HEK293T (cell line): ENCODE measurements at regions not wholly inside any gene's neighbourhood (a gene's known extent, or its start where the extent isn't known, plus 50 kb on each side); places are given as distances from the start of the nearest gene placed in this dataset.

Experiments
- CTCF ChIA-PET: fragments of 350-600 bp; formaldehyde crosslinking; extraction: SDS; loops from one replicate; lab custom pipeline; 2021; ENCODE audit warnings: antibody characterized with exemption, inconsistent platforms; lab: Yijun Ruan, JAX
- POLR2A ChIA-PET: fragments of 350-600 bp; formaldehyde crosslinking; extraction: SDS; loops from one replicate; lab custom pipeline; 2020; ENCODE audit warnings: antibody characterized with exemption, inconsistent platforms; lab: Yijun Ruan, JAX
- DNase-seq: peaks from one replicate; pipeline ENCODE4 v3.0.0; 2012; ENCODE audit warnings: mixed read lengths; ENCODE audit errors: extremely low spot score
- ARNT ChIP-seq: fragments of 450-650 bp; IDR thresholded peaks from 2 replicates; pipeline ENCODE4 v1.6.1; 2017; ENCODE audit warnings: mild to moderate bottlenecking
- BHLHE40 ChIP-seq: fragments of 450-650 bp; IDR thresholded peaks from 2 replicates; pipeline ENCODE4 v1.6.1; 2016; ENCODE audit warnings: mild to moderate bottlenecking, moderate library complexity, borderline replicate concordance
- CTBP1 ChIP-seq: fragments of 450-650 bp; IDR thresholded peaks from 2 replicates; pipeline ENCODE4 v1.6.1; 2016; ENCODE audit warnings: borderline replicate concordance
- ELF4 ChIP-seq: fragments of 450-650 bp; IDR thresholded peaks from 2 replicates; pipeline ENCODE4 v1.6.1; 2017; ENCODE audit warnings: antibody characterized with exemption
- FOXA1 ChIP-seq: fragments of 450-650 bp; IDR thresholded peaks from 2 replicates; pipeline ENCODE4 v1.6.1; 2016; ENCODE audit warnings: mild to moderate bottlenecking
- FOXK2 ChIP-seq: fragments of 450-650 bp; IDR thresholded peaks from 2 replicates; pipeline ENCODE4 v1.6.1; 2016; ENCODE audit warnings: mild to moderate bottlenecking
- FOXM1 ChIP-seq: fragments of 450-650 bp; IDR thresholded peaks from 2 replicates; pipeline ENCODE4 v1.6.1; 2017; ENCODE audit warnings: mild to moderate bottlenecking, borderline replicate concordance
- HDGF ChIP-seq: fragments of 450-650 bp; IDR thresholded peaks from 2 replicates; pipeline ENCODE4 v1.6.1; 2017; ENCODE audit warnings: antibody characterized with exemption, borderline replicate concordance
- L3MBTL2 ChIP-seq: fragments of 450-650 bp; conservative IDR thresholded peaks from 2 replicates; pipeline ENCODE4 v1.6.1; 2016; ENCODE audit warnings: mild to moderate bottlenecking
- LEF1 ChIP-seq: fragments of 450-650 bp; IDR thresholded peaks from 2 replicates; pipeline ENCODE4 v1.6.1; 2017; ENCODE audit warnings: mild to moderate bottlenecking, borderline replicate concordance
- NFRKB ChIP-seq: fragments of 450-650 bp; IDR thresholded peaks from 2 replicates; pipeline ENCODE4 v1.6.1; 2016; ENCODE audit warnings: mild to moderate bottlenecking, moderate library complexity
- PKNOX1 ChIP-seq: fragments of 450-650 bp; IDR thresholded peaks from 2 replicates; pipeline ENCODE4 v1.6.1; 2016
- SP1 ChIP-seq: fragments of 450-650 bp; IDR thresholded peaks from 2 replicates; pipeline ENCODE4 v1.6.1; 2017
- SUZ12 ChIP-seq: fragments of 450-650 bp; IDR thresholded peaks from 2 replicates; pipeline ENCODE4 v1.6.1; 2016; ENCODE audit warnings: mild to moderate bottlenecking
- TARDBP ChIP-seq: fragments of 450-650 bp; IDR thresholded peaks from 2 replicates; pipeline ENCODE4 v1.6.1; 2016
- ZNF384 ChIP-seq: fragments of 450-650 bp; IDR thresholded peaks from 2 replicates; pipeline ENCODE4 v1.6.1; 2016

GRCh38 chr18:55780586-55781071, 192.6 kb upstream of the TCF4 start:
- ChIA-PET POLR2A (no interaction called here), CTCF (interaction anchor here (1.1 to 1.8 kb wide), 2 partner anchors 364 to 546 kb away, joined by 3 to 7 read pairs; no protein-coding TSS in a partner anchor)
- DNase-seq: no peak
- TF ChIP-seq ZNF384: no peak
- TF ChIP-seq FOXK2: no peak
- TF ChIP-seq BHLHE40: no peak
- no peak for TF ChIP-seq ELF4
- TF ChIP-seq ARNT: no peak
- no peak for TF ChIP-seq TARDBP
- no peak for TF ChIP-seq SUZ12
- TF ChIP-seq CTBP1: no peak
- TF ChIP-seq LEF1: no peak
- no peak for TF ChIP-seq NFRKB

GRCh38 chr18:55779691-55780585, 191.9 kb upstream of the TCF4 start:
- POLR2A ChIA-PET: interaction anchor here (0.5 kb wide), 1 partner anchor 560 kb away, joined by 3 read pairs; no protein-coding TSS in a partner anchor
- TF ChIP-seq CTBP1 (no peak), L3MBTL2 (peak; percentile 23), TARDBP (no peak)
- peak; percentile 39 for DNase-seq
- CTCF ChIA-PET: interaction anchor here (1.1 to 1.8 kb wide), 2 partner anchors 364 to 545 kb away, joined by 3 to 7 read pairs; no protein-coding TSS in a partner anchor

- CTCF ChIA-PET: interaction anchor here (1.8 kb wide), 1 partner anchor 544 kb away, joined by 7 read pairs; no protein-coding TSS in a partner anchor
- no peak for DNase-seq
- POLR2A ChIA-PET: no interaction called here
- no peak for TF ChIP-seq BHLHE40
- TF ChIP-seq L3MBTL2: no peak
Observed at GRCh38 chr18:55778788-55779690, 191.0 kb upstream of the TCF4 start.

DNA sequence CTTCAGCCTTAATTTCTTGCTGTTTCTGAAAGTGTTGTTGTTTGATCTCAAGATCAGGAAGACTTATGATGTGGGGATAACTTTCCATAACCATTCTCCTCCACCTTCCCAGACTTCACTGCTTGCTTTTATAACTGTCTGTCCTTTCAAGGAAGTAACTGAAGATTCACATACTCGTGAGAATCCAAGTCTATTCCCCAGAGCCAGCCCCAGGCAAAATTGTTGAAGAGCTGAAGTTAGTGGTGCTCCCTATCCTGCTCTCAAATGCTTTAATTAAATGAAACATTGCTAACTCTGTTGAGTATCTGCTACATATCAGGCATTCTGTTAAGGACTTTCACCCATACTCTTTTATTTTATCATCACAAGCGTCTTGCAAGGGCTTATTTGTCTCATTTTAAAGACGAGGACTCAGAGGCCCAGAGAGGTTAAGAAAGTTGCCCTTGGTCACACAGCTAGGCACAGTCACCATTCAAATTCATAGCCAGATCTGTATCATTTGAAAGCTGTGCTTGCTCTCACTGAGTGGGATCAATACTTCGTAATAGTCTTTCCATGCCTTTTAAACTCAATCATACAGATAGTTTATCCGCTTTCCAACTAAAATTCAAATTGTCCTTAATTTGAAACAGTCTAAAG, 189.8 kb upstream of the TCF4 start:
- ChIA-PET CTCF (no interaction called here), POLR2A (no interaction called here)
- TF ChIP-seq SUZ12 (no peak), SP1 (no peak), FOXA1 (no peak), FOXM1 (no peak), HDGF (no peak), CTBP1 (no peak), L3MBTL2 (no peak), PKNOX1 (no peak), TARDBP (no peak), ELF4 (no peak), FOXK2 (no peak), NFRKB (no peak), ZNF384 (no peak)
- DNase-seq: no peak

DNA sequence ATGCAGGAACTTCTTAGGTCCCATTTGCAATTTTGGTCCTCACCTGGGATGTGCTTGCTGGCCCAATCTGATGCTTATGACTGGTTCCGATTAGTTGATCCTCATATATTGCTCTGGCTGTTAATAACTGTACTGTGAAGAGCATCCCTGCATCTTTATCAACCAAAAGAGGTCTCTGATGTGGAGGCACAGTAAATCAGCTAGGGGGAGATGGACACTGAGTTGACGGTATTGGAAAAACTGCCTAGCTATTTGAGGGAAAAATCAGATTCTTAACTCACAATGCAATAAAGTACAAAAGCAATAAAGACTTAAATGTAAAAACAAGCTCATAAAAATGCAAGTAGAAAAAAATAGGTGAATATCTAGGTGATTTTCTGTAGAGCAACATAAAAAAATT, 188.0 kb upstream of the TCF4 start:
- TF ChIP-seq SUZ12 (no peak), ARNT (no peak), HDGF (no peak), ZNF384 (no peak), FOXM1 (no peak), L3MBTL2 (no peak), BHLHE40 (no peak), TARDBP (no peak)
- ChIA-PET CTCF (interaction anchor here (0.6 kb wide), 1 partner anchor 154 kb away, joined by 3 read pairs; no protein-coding TSS in a partner anchor), POLR2A (interaction anchor here (0.7 kb wide), 1 partner anchor 186 kb away, joined by 3 read pairs; no protein-coding TSS in a partner anchor)
- DNase-seq: no peak

GRCh38 chr18:55774505-55774904, 186.5 kb upstream of the TCF4 start:
- ChIA-PET CTCF (no interaction called here), POLR2A (no interaction called here)
- TF ChIP-seq HDGF: no peak
- no peak for TF ChIP-seq L3MBTL2
- TF ChIP-seq CTBP1: no peak
- no peak for TF ChIP-seq SUZ12
- TF ChIP-seq FOXA1: no peak
- no peak for TF ChIP-seq ARNT
- TF ChIP-seq FOXK2: no peak
- no peak for TF ChIP-seq BHLHE40
- no peak for TF ChIP-seq ELF4
- TF ChIP-seq ZNF384: no peak
- TF ChIP-seq NFRKB: no peak
- no peak for TF ChIP-seq SP1
- no peak for TF ChIP-seq FOXM1
- no peak for TF ChIP-seq PKNOX1
- no peak for TF ChIP-seq TARDBP
- no peak for TF ChIP-seq LEF1
- no peak for DNase-seq
